HG03432 (cell line): ENCODE measurements at regions not wholly inside any gene's neighbourhood (a gene's known extent, or its start where the extent isn't known, plus 50 kb on each side); places are given as distances from the start of the nearest gene placed in this dataset.

Experiments used
- ATAC-seq: cut with Tn5 transposase; IDR thresholded peaks from one replicate; pipeline ENCODE4 v1.9.1; 2021; ENCODE audit warnings: mild to moderate bottlenecking, moderate library complexity; ENCODE audit not compliant: unreplicated experiment

DNA sequence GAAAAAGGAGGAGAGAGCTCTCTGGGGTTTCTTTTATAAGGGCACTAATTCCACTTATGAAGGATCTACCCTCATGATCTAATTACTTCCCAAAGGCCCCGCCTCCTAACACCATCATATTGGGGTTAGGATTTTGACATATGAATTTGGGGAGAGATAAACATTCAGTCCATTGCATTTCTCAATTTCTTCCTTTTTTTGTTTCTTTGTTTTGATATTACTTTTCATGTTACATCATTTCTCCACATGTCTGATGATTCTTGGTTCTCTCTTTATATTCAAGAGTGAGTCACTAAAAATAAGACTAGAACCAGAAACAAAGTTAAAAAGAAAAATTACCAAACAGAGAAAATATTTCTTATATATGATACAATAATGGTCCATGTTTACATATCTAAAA lies 63.2 kb upstream of the DUSP10 start:
- no peak for ATAC-seq

DNA sequence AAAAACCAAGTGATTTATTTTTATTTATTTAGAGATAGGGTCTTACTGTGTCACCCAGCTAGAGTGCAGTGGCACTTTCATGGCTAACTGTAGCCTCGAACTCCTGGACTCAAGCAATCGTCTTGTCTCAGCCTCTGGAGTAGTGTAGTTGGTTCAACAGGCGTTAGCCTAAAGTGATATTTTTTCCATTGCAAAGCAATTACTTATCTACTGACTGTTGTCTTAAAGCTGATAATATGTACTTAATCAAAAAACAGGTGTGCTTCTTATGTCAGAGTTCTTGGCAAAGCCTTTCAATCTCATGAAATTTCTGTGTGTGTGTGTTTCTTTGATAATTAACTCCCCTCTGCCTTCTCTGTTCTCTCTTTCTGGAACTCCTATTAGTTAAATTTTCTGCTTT lies 62.4 kb upstream of the DUSP10 start:
- ATAC-seq = no peak

GRCh38 chr1:221801773-221802516 lies 60.1 kb upstream of the DUSP10 start:
- no peak for ATAC-seq

DNA sequence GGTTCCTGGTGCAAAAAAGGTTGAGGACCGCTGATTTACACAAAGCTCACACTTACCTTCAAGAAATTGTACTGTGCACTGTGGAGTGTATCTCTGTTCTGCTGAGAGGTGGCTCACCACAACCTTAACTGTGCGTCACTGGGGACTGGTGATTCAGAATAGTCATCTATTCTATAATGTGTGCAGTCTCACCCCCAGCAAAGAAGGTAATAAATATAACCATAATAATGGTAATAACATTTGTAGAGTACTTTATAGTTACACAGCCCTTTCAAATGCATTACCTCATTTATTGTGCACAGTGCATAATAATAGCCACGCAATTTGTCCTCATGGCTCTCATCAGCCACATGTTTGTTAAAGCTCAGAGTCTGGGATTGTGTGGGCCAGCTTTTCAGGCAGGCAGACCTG lies 59.4 kb upstream of the DUSP10 start:
- ATAC-seq = peak; percentile 54

DNA sequence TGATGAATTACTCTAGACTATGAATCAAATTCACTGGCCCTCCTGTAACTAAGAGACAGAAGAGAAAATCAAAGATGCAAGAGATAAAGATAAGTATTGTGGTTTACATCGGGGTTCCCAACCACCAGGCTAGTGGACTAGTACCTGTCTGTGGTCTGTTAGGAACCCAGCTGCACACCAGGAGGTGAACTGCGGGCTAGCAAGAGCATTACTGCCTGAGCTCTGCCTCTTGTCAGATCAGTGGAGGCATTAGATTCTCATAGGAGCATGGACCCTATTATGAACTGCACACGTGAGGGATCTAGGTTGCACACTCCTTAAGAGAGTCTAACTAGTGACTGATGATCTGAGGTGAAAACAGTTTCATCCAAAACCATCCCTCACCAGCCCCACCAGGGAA lies 58.9 kb upstream of the DUSP10 start:
- ATAC-seq = peak; percentile 50

- ATAC-seq = no peak
Observed at GRCh38 chr1:221797506-221797905, 55.6 kb upstream of the DUSP10 start.

GRCh38 chr1:221796700-221797099 lies 54.8 kb upstream of the DUSP10 start:
- ATAC-seq = no peak

- ATAC-seq = no peak
Observed at GRCh38 chr1:221795380-221795779, 53.5 kb upstream of the DUSP10 start.

DNA sequence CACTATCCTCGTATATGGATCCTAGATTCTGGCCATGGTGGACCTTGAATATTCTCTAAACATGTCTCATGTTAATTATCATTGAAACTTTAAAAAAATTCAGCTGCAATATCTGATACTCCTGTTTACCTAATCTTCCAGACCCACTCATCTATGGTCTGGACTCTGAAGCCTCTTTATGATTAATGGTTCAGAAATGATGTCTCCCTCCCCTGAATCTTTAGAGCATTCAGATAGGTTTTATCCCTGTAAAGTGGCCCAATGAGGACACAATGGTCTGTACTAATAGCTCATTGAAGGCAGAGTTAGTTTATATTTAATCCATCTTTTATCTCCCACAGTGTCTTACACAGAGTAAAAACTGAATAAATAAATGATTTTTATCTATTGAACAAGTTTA lies 53.0 kb upstream of the DUSP10 start:
- ATAC-seq = no peak

GRCh38 chr1:221794079-221794670 lies 52.3 kb upstream of the DUSP10 start:
- ATAC-seq = peak; percentile 74

DNA sequence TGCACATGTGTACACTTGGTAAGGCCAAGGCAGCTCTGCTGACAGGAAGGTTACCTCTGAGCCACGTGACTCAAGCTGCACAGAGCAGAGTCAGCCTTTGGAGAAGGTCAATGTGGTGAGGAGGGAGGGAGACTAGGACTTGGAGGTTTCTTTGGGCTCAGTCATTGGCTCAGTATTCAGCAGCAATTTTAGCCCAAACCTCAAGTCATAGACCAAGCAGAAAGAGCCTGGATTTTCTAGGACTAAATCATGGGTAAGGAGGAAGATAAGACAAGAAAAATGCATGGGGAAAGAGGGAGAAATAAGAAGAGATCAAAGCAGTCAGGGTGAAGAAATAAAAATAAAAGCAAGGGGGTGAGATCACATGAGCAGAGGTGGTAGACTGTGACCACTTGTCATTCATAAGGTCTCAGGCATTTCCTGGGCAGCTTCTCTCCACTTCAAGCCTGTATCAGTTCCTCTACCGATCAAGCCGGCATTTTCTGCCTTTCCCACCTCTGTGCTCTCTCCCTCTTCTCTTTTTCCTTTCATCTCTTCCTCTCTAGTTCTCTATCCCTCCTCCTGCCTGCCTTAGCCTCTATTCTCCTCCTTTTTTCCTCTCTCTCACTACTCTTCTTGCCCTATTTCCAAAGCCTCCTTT lies 51.7 kb upstream of the DUSP10 start:
- ATAC-seq = peak; percentile 89

- ATAC-seq = no peak
Observed at GRCh38 chr1:221791846-221792245, 50.0 kb upstream of the DUSP10 start.
